Suprapubic skin (tissue), 3 donors: ENCODE measurements at regions not wholly inside any gene's neighbourhood (a gene's known extent, or its start where the extent isn't known, plus 50 kb on each side); places are given as distances from the start of the nearest gene placed in this dataset.

ENCODE experiments used
- EP300 ChIP-seq: sonication (generic); formaldehyde crosslinking; IDR thresholded peaks from one replicate; pipeline ENCODE4 v1.6.1; 2017; ENCODE audit warnings: antibody characterized with exemption
- POLR2A ChIP-seq, 2 donors: fragments of 450-650 bp; IDR thresholded peaks; one replicate each; pipeline ENCODE4 v1.6.1; 2017; ENCODE audit warnings: antibody characterized with exemption in 2 of 2, mild to moderate bottlenecking in 2 of 2, moderate library complexity in 2 of 2
- TF ChIP-seq, protein P1 (sequence below), 2 donors: fragments of 200-600 bp in 1 of 2; fragments of 450-650 bp in 1 of 2; sonication (generic) in 1 of 2; IDR thresholded peaks; one replicate each; pipeline ENCODE4 v1.5.1; 2016 to 2019; ENCODE audit warnings: antibody characterized with exemption in 2 of 2, mild to moderate bottlenecking in 1 of 2, moderate library complexity in 1 of 2

DNA sequence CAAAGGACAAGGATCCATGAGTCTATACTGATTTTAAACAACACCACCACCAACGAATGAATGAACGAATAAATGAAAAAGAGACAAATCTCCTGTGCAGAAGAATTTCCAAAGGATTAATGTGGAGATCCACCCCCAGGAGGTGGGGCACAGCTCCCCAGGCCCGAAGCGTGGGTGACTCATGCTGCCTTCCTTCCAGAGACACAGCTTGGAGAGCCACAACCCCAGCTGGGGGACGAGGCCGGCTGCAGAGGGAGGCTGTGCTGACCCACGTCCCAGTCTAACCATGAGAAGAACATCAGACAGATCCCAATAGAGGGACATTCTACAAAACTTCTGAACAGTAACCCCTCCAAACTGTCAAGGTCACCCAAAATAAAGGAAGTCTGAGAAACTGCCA is 557.3 kb upstream of the SALL3 start:
- TF ChIP-seq EP300, result no peak
- TF ChIP-seq POLR2A (IDR thresholded peaks at IDR 0.05), result no peak
- TF ChIP-seq, protein P1, sequence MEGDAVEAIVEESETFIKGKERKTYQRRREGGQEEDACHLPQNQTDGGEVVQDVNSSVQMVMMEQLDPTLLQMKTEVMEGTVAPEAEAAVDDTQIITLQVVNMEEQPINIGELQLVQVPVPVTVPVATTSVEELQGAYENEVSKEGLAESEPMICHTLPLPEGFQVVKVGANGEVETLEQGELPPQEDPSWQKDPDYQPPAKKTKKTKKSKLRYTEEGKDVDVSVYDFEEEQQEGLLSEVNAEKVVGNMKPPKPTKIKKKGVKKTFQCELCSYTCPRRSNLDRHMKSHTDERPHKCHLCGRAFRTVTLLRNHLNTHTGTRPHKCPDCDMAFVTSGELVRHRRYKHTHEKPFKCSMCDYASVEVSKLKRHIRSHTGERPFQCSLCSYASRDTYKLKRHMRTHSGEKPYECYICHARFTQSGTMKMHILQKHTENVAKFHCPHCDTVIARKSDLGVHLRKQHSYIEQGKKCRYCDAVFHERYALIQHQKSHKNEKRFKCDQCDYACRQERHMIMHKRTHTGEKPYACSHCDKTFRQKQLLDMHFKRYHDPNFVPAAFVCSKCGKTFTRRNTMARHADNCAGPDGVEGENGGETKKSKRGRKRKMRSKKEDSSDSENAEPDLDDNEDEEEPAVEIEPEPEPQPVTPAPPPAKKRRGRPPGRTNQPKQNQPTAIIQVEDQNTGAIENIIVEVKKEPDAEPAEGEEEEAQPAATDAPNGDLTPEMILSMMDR (IDR thresholded peaks at IDR 0.05), result no peak
